HL-60 (cell line): ENCODE measurements at regions not wholly inside any gene's neighbourhood (a gene's known extent, or its start where the extent isn't known, plus 50 kb on each side); places are given as distances from the start of the nearest gene placed in this dataset.

Experiments used
- CTCF ChIP-seq: IDR thresholded peaks from one replicate; pipeline ENCODE4 v1.5.1; 2011; ENCODE audit warnings: low read length, control low read depth, inconsistent platforms; ENCODE audit not compliant: insufficient read depth
- GABPA ChIP-seq: IDR thresholded peaks from 2 replicates; pipeline ENCODE4 v1.6.1; 2012; ENCODE audit warnings: low read depth
- POLR2AphosphoS5 ChIP-seq: IDR thresholded peaks from 2 replicates; pipeline ENCODE4 v1.6.1; 2012; ENCODE audit warnings: low read depth
- REST ChIP-seq: IDR thresholded peaks from 2 replicates; pipeline ENCODE4 v1.6.1; 2012; ENCODE audit warnings: low read depth; ENCODE audit not compliant: insufficient replicate concordance

DNA sequence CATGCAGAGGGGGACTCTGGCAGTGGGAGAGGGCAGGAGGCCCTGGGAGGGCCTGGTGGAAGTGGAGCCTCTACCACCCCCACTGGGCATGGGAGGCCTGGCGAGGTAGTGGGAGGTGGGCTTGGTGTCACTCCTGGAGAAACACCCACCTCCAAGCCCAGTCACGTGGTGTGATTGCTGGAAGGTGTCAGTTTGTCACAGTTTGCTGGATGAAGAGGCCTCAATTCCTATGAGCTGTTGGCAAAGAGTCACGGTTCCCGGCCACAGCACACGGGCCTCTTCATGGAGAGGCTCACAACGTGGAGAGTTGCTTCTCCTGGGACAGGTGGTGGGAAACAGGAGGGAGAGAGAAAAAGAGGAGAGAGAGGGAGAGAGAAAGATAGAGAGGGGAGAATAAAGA lies 684.1 kb upstream of the ARGLU1 start:
- no peak for TF ChIP-seq POLR2AphosphoS5
- TF ChIP-seq CTCF, result no peak
- no peak for TF ChIP-seq GABPA
- TF ChIP-seq REST, result no peak
